Left ventricle myocardium inferior (tissue), 1 donor: ENCODE measurements at regions not wholly inside any gene's neighbourhood (a gene's known extent, or its start where the extent isn't known, plus 50 kb on each side); places are given as distances from the start of the nearest gene placed in this dataset.

Source experiments
- DNase-seq: peaks from one replicate; pipeline ENCODE4 v3.0.0-alpha.2; 2020
- H3K27ac ChIP-seq: fragments of 200-600 bp; replicated peaks from 2 replicates; pipeline ENCODE4 v1.8.0; 2021
- H3K27me3 ChIP-seq: fragments of 200-600 bp; 2 replicates; pipeline ENCODE4 v1.8.0; 2021; ENCODE audit warnings: low read depth
- H3K36me3 ChIP-seq: fragments of 200-600 bp; 2 replicates; pipeline ENCODE4 v1.8.0; 2021
- H3K4me1 ChIP-seq: fragments of 200-600 bp; 2 replicates; pipeline ENCODE4 v1.8.0; 2021
- H3K4me3 ChIP-seq: fragments of 200-600 bp; 2 replicates; pipeline ENCODE4 v1.8.0; 2021; ENCODE audit warnings: mild to moderate bottlenecking, moderate library complexity
- H3K9me3 ChIP-seq: fragments of 200-600 bp; replicated peaks from 2 replicates; pipeline ENCODE4 v1.8.0; 2021
- CTCF ChIP-seq: fragments of 200-600 bp; IDR thresholded peaks from 2 replicates; pipeline ENCODE4 v1.8.0; 2021; ENCODE audit warnings: antibody characterized with exemption, mild to moderate bottlenecking, borderline replicate concordance
- intact Hi-C: fragments of 100-400 bp; cut with micrococcal nuclease; formaldehyde crosslinking; loops from one replicate; pipeline ENCODE4 v1.11.0; 2022
- donor health status: DM: no; HTN: yes; CAD: no; lungs with severe emphysema.

DNA sequence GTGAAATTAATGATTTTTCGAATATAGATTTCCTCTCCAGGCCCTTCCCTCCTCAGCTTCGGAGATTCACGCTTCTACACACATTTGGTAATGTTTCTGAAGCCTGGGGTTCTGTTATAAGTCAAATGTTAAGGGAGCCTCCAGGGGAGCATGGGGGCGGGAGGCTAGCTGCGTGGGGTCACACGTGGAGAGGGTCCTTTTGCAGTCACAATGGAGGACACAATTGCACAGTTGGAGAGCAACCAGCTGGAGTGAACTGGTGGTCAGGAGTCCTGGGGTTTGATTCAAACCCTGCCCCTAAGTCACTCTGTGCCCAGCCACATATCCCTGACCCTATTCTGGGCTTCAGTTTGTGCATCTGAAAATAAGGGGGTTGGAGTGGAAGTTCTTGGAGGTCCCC lies 481.4 kb downstream of the CDK5RAP2 start:
- Histone ChIP-seq H3K9me3 (no peaks in the 10 kb centered on the region), H3K27ac (no peak overlapping the region), H3K4me1 (no peaks in the 10 kb centered on the region), H3K36me3 (no peaks in the 10 kb centered on the region), H3K4me3 (no peak overlapping the region), H3K27me3 (peaks cover 1% of the 10 kb centered on the region)
- TF ChIP-seq CTCF, result no peak
- intact Hi-C loops, result no loop called here
- DNase-seq, result no peak

- no peak for DNase-seq
- no peak overlapping the region for H3K4me3 ChIP-seq
- no peaks in the 10 kb centered on the region for H3K36me3 ChIP-seq
- peaks cover 4% of the 10 kb centered on the region for H3K9me3 ChIP-seq
- intact Hi-C loops, result no loop called here
- H3K27ac ChIP-seq, result no peak overlapping the region
- no peak for TF ChIP-seq CTCF
- H3K4me1 ChIP-seq, result no peaks in the 10 kb centered on the region
- H3K27me3 ChIP-seq, result peaks cover 16% of the 10 kb centered on the region
These were observed 488.8 kb downstream of the CDK5RAP2 start for GRCh38 chr9:120091206-120091605.

- Histone ChIP-seq H3K4me3 (no peak overlapping the region), H3K27me3 (peaks cover 38% of the 10 kb centered on the region), H3K9me3 (peaks cover 21% of the 10 kb centered on the region), H3K4me1 (no peaks in the 10 kb centered on the region), H3K27ac (no peak overlapping the region), H3K36me3 (no peaks in the 10 kb centered on the region)
- no peak for TF ChIP-seq CTCF
- intact Hi-C loops, result no loop called here
- no peak for DNase-seq
These were observed 499.1 kb downstream of the CDK5RAP2 start for GRCh38 chr9:120080849-120081248.

- H3K36me3 ChIP-seq, result no peaks in the 10 kb centered on the region
- no peaks in the 10 kb centered on the region for H3K4me1 ChIP-seq
- no peak for DNase-seq
- H3K27me3 ChIP-seq, result peaks cover 41% of the 10 kb centered on the region
- H3K4me3 ChIP-seq, result no peak overlapping the region
- no peak for TF ChIP-seq CTCF
- H3K27ac ChIP-seq, result no peak overlapping the region
- H3K9me3 ChIP-seq, result no peaks in the 10 kb centered on the region
- intact Hi-C loops, result no loop called here
These were observed 501.9 kb downstream of the CDK5RAP2 start for GRCh38 chr9:120078112-120078511.

- no peaks in the 10 kb centered on the region for H3K36me3 ChIP-seq
- no peaks in the 10 kb centered on the region for H3K4me1 ChIP-seq
- H3K27me3 ChIP-seq, result peaks cover 13% of the 10 kb centered on the region
- H3K9me3 ChIP-seq, result no peaks in the 10 kb centered on the region
- intact Hi-C loops, result no loop called here
- DNase-seq, result no peak
- no peak overlapping the region for H3K4me3 ChIP-seq
- no peak for TF ChIP-seq CTCF
- H3K27ac ChIP-seq, result no peak overlapping the region
These were observed 508.2 kb downstream of the CDK5RAP2 start for GRCh38 chr9:120071760-120072159.

DNA sequence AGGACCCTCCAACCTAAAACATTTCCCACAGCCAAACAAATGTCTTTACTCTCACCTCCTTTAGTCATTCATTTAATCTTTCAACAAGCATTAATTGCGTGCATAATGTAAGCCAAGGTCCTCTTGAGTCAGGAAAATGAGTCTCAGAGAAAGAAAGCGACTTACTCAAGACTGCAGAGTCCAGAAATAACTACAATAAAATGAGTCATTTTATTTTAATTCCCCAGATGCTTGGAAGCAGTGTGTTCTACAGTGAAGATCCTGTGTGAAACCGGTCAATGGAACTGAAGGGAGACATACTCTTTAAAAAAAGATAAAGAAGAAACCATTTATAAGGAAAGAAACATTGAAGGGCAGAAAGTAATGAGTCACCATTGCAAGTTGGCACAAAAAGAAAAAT lies 513.7 kb downstream of the CDK5RAP2 start:
- Histone ChIP-seq H3K4me3 (no peak overlapping the region), H3K27me3 (peaks cover 10% of the 10 kb centered on the region), H3K36me3 (no peaks in the 10 kb centered on the region), H3K9me3 (peaks cover 3% of the 10 kb centered on the region), H3K27ac (no peak overlapping the region), H3K4me1 (no peaks in the 10 kb centered on the region)
- TF ChIP-seq CTCF, result no peak
- intact Hi-C loops, result no loop called here
- DNase-seq, result no peak
